SU-DHL-6 (cell line): ENCODE measurements at regions not wholly inside any gene's neighbourhood (a gene's known extent, or its start where the extent isn't known, plus 50 kb on each side); places are given as distances from the start of the nearest gene placed in this dataset.
"Not testable (repeated sequence)": the region's sequence is repeated elsewhere in the genome, so short reads cannot be mapped to it uniquely, and the experiment has no call there.

Experiments used
- CTCF ChIP-seq: fragments of 200-600 bp; sonication (generic); IDR thresholded peaks from one replicate; pipeline ENCODE4 v1.5.1; 2017; ENCODE audit warnings: antibody characterized with exemption, mild to moderate bottlenecking, low read length, moderate library complexity; ENCODE audit not compliant: insufficient read depth, poor library complexity, severe bottlenecking
- EZH2phosphoT487 ChIP-seq: fragments of 200-600 bp; sonication (generic), shearing (Covaris generic); conservative IDR thresholded peaks from 2 replicates; pipeline ENCODE4 v1.6.1; 2018; ENCODE audit warnings: mild to moderate bottlenecking, antibody characterized with exemption, low read length, moderate library complexity, mixed read lengths

- TF ChIP-seq CTCF, EZH2phosphoT487: not testable (repeated sequence)
These were observed 362.1 kb downstream of the TYW1 start for GRCh38 chr7:67358738-67359137.
